Muscle of leg (tissue), 3 donors: ENCODE measurements at regions not wholly inside any gene's neighbourhood (a gene's known extent, or its start where the extent isn't known, plus 50 kb on each side); places are given as distances from the start of the nearest gene placed in this dataset.
A peak's percentile ranks its signal among the peaks of the same experiment; 100 is the strongest.

ENCODE experiments used
- DNase-seq: peaks from one replicate; pipeline ENCODE4 v3.0.0; 2013
- H3K27ac ChIP-seq: one replicate; pipeline ENCODE4 v1.5.1; 2013; ENCODE audit warnings: mild to moderate bottlenecking, low read length, control low read depth
- H3K27me3 ChIP-seq: one replicate; pipeline ENCODE4 v1.6.1; 2013; ENCODE audit warnings: low read length; ENCODE audit not compliant: control insufficient read depth, insufficient read depth
- H3K36me3 ChIP-seq: one replicate; pipeline ENCODE4 v1.6.1; 2013; ENCODE audit warnings: low read length; ENCODE audit not compliant: control insufficient read depth, insufficient read depth
- H3K4me1 ChIP-seq: one replicate; pipeline ENCODE4 v1.6.1; 2013; ENCODE audit warnings: low read length; ENCODE audit not compliant: control insufficient read depth, insufficient read depth
- H3K4me3 ChIP-seq: one replicate; pipeline ENCODE4 v1.5.1; 2013; ENCODE audit warnings: low read length, control low read depth
- H3K9me3 ChIP-seq: replicated peaks from 2 replicates; pipeline ENCODE4 v1.6.1; 2013; ENCODE audit warnings: low read depth, low read length; ENCODE audit not compliant: control insufficient read depth
- WGBS: methylation state at CpG from one replicate; pipeline ENCODE4 v1.1.5; 2013; ENCODE audit warnings: missing lambda C conversion rate; ENCODE audit not compliant: insufficient coverage; 5-methylcytosine and 5-hydroxymethylcytosine counted together

- DNase-seq, result no peak
- Histone ChIP-seq H3K9me3 (no peaks in the 10 kb centered on the region), H3K4me1 (peaks cover 3% of the 10 kb centered on the region), H3K27me3 (peaks cover 3% of the 10 kb centered on the region), H3K27ac (no peak overlapping the region), H3K4me3 (no peak overlapping the region), H3K36me3 (no peaks in the 10 kb centered on the region)
- WGBS, result no CpG with 5 or more reads among the region's 4 CpGs
Measured at GRCh38 chr2:4353668-4354067, 650.3 kb downstream of the DCDC2C start.

GRCh38 chr2:4354164-4354563, 650.8 kb downstream of the DCDC2C start:
- no peaks in the 10 kb centered on the region for H3K9me3 ChIP-seq
- WGBS, result no CpG with 5 or more reads among the region's 1 CpG
- DNase-seq, result peak; percentile 8
- no peak overlapping the region for H3K4me3 ChIP-seq
- H3K27ac ChIP-seq, result no peak overlapping the region
- no peaks in the 10 kb centered on the region for H3K27me3 ChIP-seq
- peaks cover 3% of the 10 kb centered on the region for H3K4me1 ChIP-seq
- no peaks in the 10 kb centered on the region for H3K36me3 ChIP-seq

GRCh38 chr2:4354678-4355077, 651.3 kb downstream of the DCDC2C start:
- Histone ChIP-seq H3K4me1 (peaks cover 3% of the 10 kb centered on the region), H3K4me3 (no peak overlapping the region), H3K9me3 (no peaks in the 10 kb centered on the region), H3K27ac (no peak overlapping the region), H3K36me3 (no peaks in the 10 kb centered on the region), H3K27me3 (no peaks in the 10 kb centered on the region)
- peak; percentile 1 for DNase-seq
- WGBS, result 88% methylated on average over 10 of the region's 10 CpGs

DNA sequence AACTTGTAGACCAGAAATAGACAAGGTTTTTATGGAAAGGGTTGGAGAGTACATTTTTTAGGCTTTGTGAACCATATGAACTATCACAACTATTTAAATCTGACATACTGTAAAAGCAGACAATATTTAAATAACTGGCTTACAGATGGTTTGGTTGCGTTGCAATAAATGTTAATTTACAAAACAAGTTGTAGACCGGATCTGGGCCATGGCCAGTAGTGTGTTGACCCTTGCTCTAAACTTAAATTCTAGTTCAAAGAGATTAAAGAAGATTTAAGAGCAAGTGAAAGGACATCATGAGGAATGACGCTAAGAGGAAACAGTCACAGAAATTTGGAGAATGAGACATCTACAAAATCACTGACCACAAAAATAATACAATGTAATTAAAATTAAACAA, 652.7 kb downstream of the DCDC2C start:
- Histone ChIP-seq H3K27me3 (no peaks in the 10 kb centered on the region), H3K9me3 (no peaks in the 10 kb centered on the region), H3K36me3 (no peaks in the 10 kb centered on the region), H3K27ac (no peak overlapping the region), H3K4me3 (no peak overlapping the region), H3K4me1 (peaks cover 3% of the 10 kb centered on the region)
- no peak for DNase-seq
- WGBS, result no CpG with 5 or more reads among the region's 3 CpGs

GRCh38 chr2:4356541-4356940, 653.2 kb downstream of the DCDC2C start:
- Histone ChIP-seq H3K9me3 (no peaks in the 10 kb centered on the region), H3K27ac (no peak overlapping the region), H3K4me3 (no peak overlapping the region), H3K36me3 (no peaks in the 10 kb centered on the region), H3K4me1 (peaks cover 3% of the 10 kb centered on the region), H3K27me3 (no peaks in the 10 kb centered on the region)
- WGBS, result no CpG with 5 or more reads among the region's 1 CpG
- DNase-seq, result no peak

DNA sequence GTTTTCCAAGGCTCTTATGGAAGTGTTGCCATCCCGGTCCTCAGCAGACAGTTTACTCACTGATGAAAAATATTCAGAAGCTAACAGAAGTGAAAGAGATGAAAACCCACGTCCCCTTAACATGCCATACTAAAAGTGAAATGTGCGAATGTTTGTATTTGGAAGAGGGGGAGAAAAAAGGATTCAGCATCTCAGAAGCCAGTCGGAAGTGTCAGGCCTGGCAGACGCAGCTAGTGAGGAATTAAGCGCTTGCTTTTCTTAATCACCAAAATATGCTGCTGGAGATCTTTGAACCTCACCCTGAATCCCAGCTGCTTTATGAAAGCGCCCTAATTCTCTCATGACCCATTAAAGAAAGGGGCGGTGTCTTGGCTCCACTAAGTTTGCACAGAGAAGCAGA, 653.7 kb downstream of the DCDC2C start:
- DNase-seq, result peak; percentile 54
- peaks cover 3% of the 10 kb centered on the region for H3K4me1 ChIP-seq
- 6% methylated on average over 3 of the region's 8 CpGs for WGBS
- no peaks in the 10 kb centered on the region for H3K27me3 ChIP-seq
- no peak overlapping the region for H3K27ac ChIP-seq
- no peaks in the 10 kb centered on the region for H3K9me3 ChIP-seq
- H3K36me3 ChIP-seq, result no peaks in the 10 kb centered on the region
- no peak overlapping the region for H3K4me3 ChIP-seq

DNA sequence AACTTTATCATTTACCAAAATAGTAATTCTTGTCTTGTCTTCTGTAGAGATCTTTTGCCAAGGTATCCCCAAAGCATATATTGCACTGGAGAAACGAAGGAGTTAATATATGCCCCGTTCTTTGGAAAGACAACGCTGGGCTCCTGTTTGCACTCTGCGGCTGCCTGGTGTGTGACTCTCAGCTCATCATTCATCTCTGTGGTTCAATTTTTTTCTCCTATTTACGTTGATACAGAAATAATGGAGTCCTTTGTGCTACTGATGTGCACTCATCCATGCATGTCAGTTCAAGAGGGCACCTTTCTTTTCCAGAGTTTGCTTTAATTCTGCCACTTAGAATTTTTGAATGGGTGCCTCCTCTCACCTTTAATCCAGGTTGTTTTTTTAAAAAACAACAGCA, 655.5 kb downstream of the DCDC2C start:
- Histone ChIP-seq H3K27ac (no peak overlapping the region), H3K4me3 (no peak overlapping the region), H3K4me1 (peaks cover 3% of the 10 kb centered on the region), H3K9me3 (no peaks in the 10 kb centered on the region), H3K27me3 (no peaks in the 10 kb centered on the region), H3K36me3 (no peaks in the 10 kb centered on the region)
- WGBS, result 88% methylated on average over 4 of the region's 5 CpGs
- DNase-seq, result no peak

DNA sequence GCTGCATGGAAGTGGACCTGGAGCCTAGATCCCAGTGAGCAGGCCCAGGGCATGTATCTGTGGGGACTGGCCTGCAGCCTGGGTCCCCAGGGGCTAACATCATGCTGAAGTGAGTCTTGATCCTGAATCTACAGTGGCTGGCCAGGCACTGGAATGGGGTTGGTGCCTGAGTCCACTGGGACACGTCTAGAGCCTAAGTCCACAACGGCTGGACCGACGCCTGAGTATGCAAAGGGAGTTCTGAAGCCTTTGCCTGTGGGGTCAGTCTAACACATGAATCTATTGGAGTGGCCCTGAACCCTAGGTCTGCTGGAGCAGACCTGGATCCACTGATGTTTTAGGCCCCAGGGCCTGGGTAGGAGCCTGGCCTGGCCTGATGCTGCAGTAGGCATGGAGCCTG, 665.5 kb downstream of the DCDC2C start:
- H3K27ac ChIP-seq, result no peak overlapping the region
- 98% methylated on average over 4 of the region's 4 CpGs for WGBS
- DNase-seq, result no peak
- peaks cover 12% of the 10 kb centered on the region for H3K9me3 ChIP-seq
- H3K4me3 ChIP-seq, result no peak overlapping the region
- no peaks in the 10 kb centered on the region for H3K36me3 ChIP-seq
- no peaks in the 10 kb centered on the region for H3K4me1 ChIP-seq
- H3K27me3 ChIP-seq, result no peaks in the 10 kb centered on the region

DNA sequence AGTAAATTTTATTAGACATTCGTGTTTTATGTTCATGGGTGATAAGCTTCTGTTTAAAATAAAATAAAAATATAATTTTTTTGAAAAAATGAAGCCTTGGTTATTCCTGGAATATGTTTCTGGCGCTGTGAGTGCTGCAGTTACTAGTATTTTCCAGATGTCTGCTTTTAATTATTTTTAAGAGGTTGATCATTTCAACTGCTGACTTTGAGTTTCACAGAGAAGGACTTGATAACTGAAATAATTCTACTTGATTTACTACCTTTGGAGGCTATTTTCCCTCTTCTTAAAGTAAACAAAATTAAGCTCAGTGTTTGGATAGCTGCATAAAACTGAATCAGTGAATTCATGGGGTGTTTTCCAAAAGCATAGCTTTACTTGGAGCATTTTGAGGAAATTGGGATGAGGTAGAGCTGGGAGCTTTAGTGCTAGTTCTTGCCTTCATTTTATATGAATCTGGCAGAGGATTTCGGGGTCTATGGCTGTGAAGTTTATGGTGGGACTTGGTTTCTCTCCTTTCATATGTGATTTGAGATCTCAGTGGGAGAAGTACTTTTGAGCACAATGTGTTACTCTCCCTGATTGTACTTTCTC, 666.5 kb downstream of the DCDC2C start:
- H3K27ac ChIP-seq, result peak overlapping the region; percentile 66
- no CpG with 5 or more reads among the region's 3 CpGs for WGBS
- H3K27me3 ChIP-seq, result no peaks in the 10 kb centered on the region
- H3K4me3 ChIP-seq, result no peak overlapping the region
- H3K36me3 ChIP-seq, result no peaks in the 10 kb centered on the region
- no peaks in the 10 kb centered on the region for H3K4me1 ChIP-seq
- peaks cover 12% of the 10 kb centered on the region for H3K9me3 ChIP-seq
- peak; percentile 96 for DNase-seq

DNA sequence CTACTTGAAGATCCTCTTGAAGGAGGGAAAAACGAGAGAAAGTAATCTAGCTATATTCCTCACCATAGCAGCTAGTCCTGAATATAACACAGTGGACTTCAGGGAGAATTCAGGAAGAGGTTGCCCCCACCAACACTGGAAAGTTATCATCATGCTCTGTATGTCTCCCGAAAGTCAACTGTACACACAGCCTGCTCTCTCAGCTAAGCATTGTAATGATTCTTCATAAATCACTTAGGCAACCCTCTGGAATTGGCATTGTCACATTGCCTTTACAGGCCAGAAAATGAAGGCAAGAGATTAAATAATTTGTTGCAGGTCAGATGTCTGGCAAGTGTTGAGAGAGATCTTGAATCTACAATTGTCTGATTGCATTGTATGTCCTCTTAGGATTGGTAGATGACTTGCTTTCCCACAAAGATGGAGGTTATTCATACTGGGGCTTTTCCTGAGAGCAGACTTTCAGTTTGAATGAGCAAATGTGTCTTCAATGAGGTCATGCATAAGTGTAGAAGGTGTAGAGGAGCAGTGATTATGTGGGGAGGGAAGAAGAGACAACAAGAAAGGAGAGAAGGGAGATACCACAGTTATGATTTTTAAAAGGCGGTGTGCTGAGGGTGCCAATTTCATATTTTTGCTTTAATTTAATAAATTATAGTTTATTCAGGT, 667.2 kb downstream of the DCDC2C start:
- DNase-seq, result peak; percentile 27
- Histone ChIP-seq H3K27me3 (no peaks in the 10 kb centered on the region), H3K4me3 (no peak overlapping the region), H3K9me3 (peaks cover 12% of the 10 kb centered on the region), H3K4me1 (no peaks in the 10 kb centered on the region), H3K27ac (peak overlapping the region; percentile 66), H3K36me3 (no peaks in the 10 kb centered on the region)
- no CpG with 5 or more reads among the region's 3 CpGs for WGBS
